ENCODE measurements at regions not wholly inside any gene's neighbourhood (a gene's known extent, or its start where the extent isn't known, plus 50 kb on each side); places are given as distances from the start of the nearest gene placed in this dataset.

GRCh38 chr5:102666164-102666946, 88.8 kb upstream of the PAM start:
- H3K79me1 ChIP-seq (ENCODE audit: low read depth, low read length), result no peaks in the 10 kb centered on the region
- CTCF ChIA-PET (ENCODE audit: partially characterized antibody), result no interaction called here
- DNase-seq (ENCODE audit: low read depth in 1 of 2, low spot score in 2 of 2) (no peak), FAIRE-seq (no peak)
- no peak overlapping the region for H3K4ac ChIP-seq (replicated peaks; ENCODE audit: insufficient read length, low read depth, low read length)
- no peaks in the 10 kb centered on the region for H3K23me2 ChIP-seq (ENCODE audit: low read depth, low read length)
- no peak overlapping the region for H2BK120ac ChIP-seq (replicated peaks; ENCODE audit: low read depth, low read length)
- POLR2A ChIA-PET (ENCODE audit: partially characterized antibody), result no interaction called here
- H3K14ac ChIP-seq (ENCODE audit: insufficient read length), result no peak overlapping the region
- H3K36me3 ChIP-seq (ENCODE audit: control insufficient read depth in 2 of 4, insufficient read depth in 4 of 4, low read length in 3 of 4), result no peaks in the 10 kb centered on the region
- no peak overlapping the region for H2AFZ ChIP-seq (ENCODE audit: low read length)
- H2BK12ac ChIP-seq (ENCODE audit: low read depth, low read length), result no peak overlapping the region
- H3K9me3 ChIP-seq (ENCODE audit: insufficient read depth in 2 of 2, low read depth in 1 of 2, low read length in 1 of 2), result no peaks in the 10 kb centered on the region
- H2BK5ac ChIP-seq (ENCODE audit: low read depth, low read length), result no peak overlapping the region
- no peak overlapping the region for H3K56ac ChIP-seq (replicated peaks; ENCODE audit: insufficient read length, low read depth, low read length)
- no peak overlapping the region for H3K9ac ChIP-seq (replicated peaks in 1 of 4; ENCODE audit: extremely low read depth in 1 of 4, low read depth in 3 of 4, low read length in 3 of 4)
- no peaks in the 10 kb centered on the region for H3K27me3 ChIP-seq (replicated peaks in 1 of 4; ENCODE audit: control insufficient read depth in 3 of 4, extremely low read depth in 1 of 4, insufficient read depth in 3 of 4, low read length in 3 of 4)
- H3K4me1 ChIP-seq (replicated peaks in 1 of 4; ENCODE audit: control insufficient read depth in 3 of 4, insufficient read depth in 4 of 4, low read length in 3 of 4), result peaks cover 0 to 6% (median 0%) of the 10 kb centered on the region in 4 experiments; a peak in 3 of 7 replicates
- no peaks in the 10 kb centered on the region for H3K79me2 ChIP-seq (ENCODE audit: control insufficient read depth in 1 of 2, insufficient read depth in 2 of 2, low read length in 2 of 2)
- H3K27ac ChIP-seq (ENCODE audit: low read depth, low read length), result no peak overlapping the region
- no peak overlapping the region for H4K8ac ChIP-seq (ENCODE audit: extremely low read depth, insufficient read depth, low read length)
- no peak overlapping the region for H3K18ac ChIP-seq (ENCODE audit: extremely low read depth, low read length)
- no peak overlapping the region for H4K5ac ChIP-seq (ENCODE audit: insufficient read length, low read depth, low read length)
- H3K4me3 ChIP-seq (ENCODE audit: extremely low read depth in 1 of 4, insufficient read depth in 2 of 4, low read depth in 3 of 4, low read length in 4 of 4), result no peak overlapping the region
- no peak overlapping the region for H3K4me2 ChIP-seq (ENCODE audit: insufficient read depth in 1 of 2, low read depth in 2 of 2, low read length in 2 of 2)
- H2BK15ac ChIP-seq (ENCODE audit: low read length), result no peak overlapping the region
- no peaks in the 10 kb centered on the region for H4K20me1 ChIP-seq (replicated peaks in 1 of 2; ENCODE audit: control insufficient read depth in 1 of 2, insufficient read depth in 2 of 2, low read length in 2 of 2)
- no peak overlapping the region for H2BK20ac ChIP-seq (ENCODE audit: low read length)
- H4K91ac ChIP-seq (replicated peaks; ENCODE audit: insufficient read length, low read length), result no peak overlapping the region
- 92% methylated on average over 4 of the region's 4 CpGs; no CpG with 5 or more reads in 1 of the 2 experiments for WGBS, 2 experiments (ENCODE audit: extremely low coverage in 1 of 2, insufficient coverage in 1 of 2, insufficient read length in 1 of 2, insufficient replicate concordance in 2 of 2, low coverage in 1 of 2, low lambda C conversion rate in 2 of 2, missing lambda C conversion rate in 1 of 2)
- no peak overlapping the region for H3K23ac ChIP-seq (ENCODE audit: insufficient read length)
- no peak overlapping the region for H2AK5ac ChIP-seq (ENCODE audit: low read depth, low read length)
- no peak for TF ChIP-seq MAFK (IDR thresholded peaks at IDR 0.05; ENCODE audit: low read depth, low read length)
- TF ChIP-seq JUN (IDR thresholded peaks at IDR 0.05; ENCODE audit: low read depth, low read length), result no peak
- no peak for TF ChIP-seq TEAD4 (IDR thresholded peaks at IDR 0.05; ENCODE audit: low read depth, low read length)
- no peak for TF ChIP-seq SP1 (IDR thresholded peaks at IDR 0.05; ENCODE audit: low read depth, low read length)
- no peak for TF ChIP-seq SP4 (IDR thresholded peaks at IDR 0.05; ENCODE audit: low read length)
- TF ChIP-seq HDAC2 (IDR thresholded peaks at IDR 0.05; ENCODE audit: borderline replicate concordance in 1 of 2, low read depth in 2 of 2, low read length in 2 of 2), result no peak
- no peak for TF ChIP-seq JUND (IDR thresholded peaks at IDR 0.05; ENCODE audit: low read length)
- no peak for TF ChIP-seq POLR2AphosphoS5 (IDR thresholded peaks at IDR 0.05; ENCODE audit: low read depth, low read length)
- no peak for TF ChIP-seq TAF1 (IDR thresholded peaks at IDR 0.05; ENCODE audit: low read depth, low read length)
- no peak for TF ChIP-seq EGR1 (IDR thresholded peaks at IDR 0.05; ENCODE audit: borderline replicate concordance, low read depth, low read length)
- no peak for TF ChIP-seq BCL11A (IDR thresholded peaks at IDR 0.05; ENCODE audit: low read depth in 2 of 2, low read length in 2 of 2)
- TF ChIP-seq SUZ12 (IDR thresholded peaks at IDR 0.05; ENCODE audit: low read length), result no peak
- no peak for TF ChIP-seq SP2 (IDR thresholded peaks at IDR 0.05; ENCODE audit: low read length)
- TF ChIP-seq BACH1 (IDR thresholded peaks at IDR 0.05; ENCODE audit: low read length), result no peak
- TF ChIP-seq, protein P1, sequence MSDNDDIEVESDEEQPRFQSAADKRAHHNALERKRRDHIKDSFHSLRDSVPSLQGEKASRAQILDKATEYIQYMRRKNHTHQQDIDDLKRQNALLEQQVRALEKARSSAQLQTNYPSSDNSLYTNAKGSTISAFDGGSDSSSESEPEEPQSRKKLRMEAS (IDR thresholded peaks at IDR 0.05), result no peak
